OCI-LY7 (cell line): ENCODE measurements at regions not wholly inside any gene's neighbourhood (a gene's known extent, or its start where the extent isn't known, plus 50 kb on each side); places are given as distances from the start of the nearest gene placed in this dataset.

Experiments
- BruUV-seq: library from RNA; stranded (reverse); fragments of 400-500 nt; replicated peaks from 2 replicates; lab custom pipeline; 2021; lab: Mats Ljungman, UMichigan
- CTCF ChIA-PET: fragments of 300-600 bp; sonication (Branson Sonifier 250); formaldehyde crosslinking; loops from one replicate; lab custom pipeline; 2022; ENCODE audit warnings: antibody characterized with exemption; ENCODE audit not compliant: unreplicated experiment; lab: Charles Lee
- POLR2A ChIA-PET: fragments of 300-600 bp; sonication (Branson Sonifier 250); formaldehyde crosslinking; loops from one replicate; lab custom pipeline; 2022; ENCODE audit warnings: antibody characterized with exemption; lab: Charles Lee
- DNase-seq: peaks from one replicate; pipeline ENCODE4 v3.0.0-alpha.2; 2015; ENCODE audit warnings: low spot score
- H2AFZ ChIP-seq: fragments of 200-600 bp; sonication (generic), shearing (Covaris generic); 2 replicates; pipeline ENCODE4 v1.6.1; 2014; ENCODE audit warnings: mild to moderate bottlenecking, antibody characterized with exemption, low read length, moderate library complexity
- H3K27ac ChIP-seq: fragments of 200-600 bp; sonication (generic); 2 replicates; pipeline ENCODE4 v1.5.1; 2014; ENCODE audit warnings: mixed run types, low read depth, mild to moderate bottlenecking, moderate library complexity, low read length, inconsistent platforms; ENCODE audit not compliant: poor library complexity, severe bottlenecking
- H3K36me3 ChIP-seq: fragments of 200-600 bp; sonication (generic); 2 replicates; pipeline ENCODE4 v1.6.1; 2014; ENCODE audit warnings: mild to moderate bottlenecking, antibody characterized with exemption, low read length, moderate library complexity, mixed read lengths; ENCODE audit not compliant: insufficient read depth
- H3K4me1 ChIP-seq: fragments of 200-600 bp; sonication (generic); 2 replicates; pipeline ENCODE4 v1.5.1; 2014; ENCODE audit warnings: mild to moderate bottlenecking, low read length; ENCODE audit not compliant: insufficient read depth, poor library complexity, severe bottlenecking
- H3K4me2 ChIP-seq: fragments of 200-600 bp; sonication (generic); 2 replicates; pipeline ENCODE4 v1.6.1; 2014; ENCODE audit warnings: mild to moderate bottlenecking, low read length
- H3K4me3 ChIP-seq: fragments of 200-600 bp; sonication (generic); 2 replicates; pipeline ENCODE4 v1.5.1; 2014; ENCODE audit warnings: mild to moderate bottlenecking, low read depth, low read length; ENCODE audit not compliant: poor library complexity, severe bottlenecking
- H3K79me2 ChIP-seq: fragments of 200-600 bp; sonication (generic); 2 replicates; pipeline ENCODE4 v1.6.1; 2016; ENCODE audit warnings: low read depth, mild to moderate bottlenecking, low read length, moderate library complexity, mixed read lengths; ENCODE audit not compliant: insufficient read depth
- H3K9me2 ChIP-seq: fragments of 200-600 bp; sonication (generic); 2 replicates; pipeline ENCODE4 v1.6.1; 2016; ENCODE audit warnings: mild to moderate bottlenecking, low read length, mixed read lengths; ENCODE audit not compliant: insufficient read depth
- H3K9me3 ChIP-seq: fragments of 200-600 bp; sonication (generic); 2 replicates; pipeline ENCODE4 v1.6.1; 2014; ENCODE audit warnings: mild to moderate bottlenecking, mixed run types, low read length, mixed read lengths
- H4K20me1 ChIP-seq: fragments of 200-600 bp; sonication (generic); 2 replicates; pipeline ENCODE4 v1.6.1; 2014; ENCODE audit warnings: mild to moderate bottlenecking, antibody characterized with exemption, low read length, moderate library complexity, mixed read lengths; ENCODE audit not compliant: insufficient read depth
- EZH2phosphoT487 ChIP-seq: fragments of 200-600 bp; sonication (generic); IDR thresholded peaks from 2 replicates; pipeline ENCODE4 v1.6.1; 2018; ENCODE audit warnings: low read depth, borderline replicate concordance, mild to moderate bottlenecking, mixed run types, antibody characterized with exemption, low read length, moderate library complexity, mixed read lengths
- intact Hi-C: fragments of 100-400 bp; cut with micrococcal nuclease; formaldehyde crosslinking; loops from one replicate; pipeline ENCODE4 v1.10.0; 2022; ENCODE audit not compliant: unreplicated experiment
- TF ChIP-seq, protein P1 (sequence below): fragments of 200-600 bp; sonication (generic); conservative IDR thresholded peaks from 2 replicates; pipeline ENCODE4 v1.5.1; 2014; ENCODE audit warnings: mild to moderate bottlenecking, antibody characterized with exemption, low read length, moderate library complexity, mixed read lengths

DNA sequence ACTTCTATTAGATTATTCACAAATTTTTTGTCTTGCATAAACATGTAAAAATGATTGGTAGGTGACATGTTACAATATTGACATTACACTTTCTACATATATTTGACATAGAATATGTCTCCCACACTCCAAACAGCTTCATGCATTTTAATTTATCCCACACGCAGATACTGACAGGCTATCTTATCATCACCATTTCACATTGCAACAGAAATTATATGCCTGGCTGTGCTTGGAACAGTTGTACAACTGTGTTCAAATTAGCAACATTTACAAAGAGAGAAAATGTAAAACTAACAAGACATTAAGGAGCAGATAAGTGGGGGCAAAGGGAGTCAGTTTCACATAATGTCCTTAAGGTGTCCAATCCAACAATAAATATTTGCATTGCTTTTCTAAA lies 1208.5 kb downstream of the NSUN3 start:
- H3K27ac ChIP-seq = no peak overlapping the region
- H3K9me3 ChIP-seq = no peaks in the 10 kb centered on the region
- no peaks in the 10 kb centered on the region for H3K36me3 ChIP-seq
- no TSS peak for BruUV-seq
- TF ChIP-seq EZH2phosphoT487 = no peak
- TF ChIP-seq, protein P1, sequence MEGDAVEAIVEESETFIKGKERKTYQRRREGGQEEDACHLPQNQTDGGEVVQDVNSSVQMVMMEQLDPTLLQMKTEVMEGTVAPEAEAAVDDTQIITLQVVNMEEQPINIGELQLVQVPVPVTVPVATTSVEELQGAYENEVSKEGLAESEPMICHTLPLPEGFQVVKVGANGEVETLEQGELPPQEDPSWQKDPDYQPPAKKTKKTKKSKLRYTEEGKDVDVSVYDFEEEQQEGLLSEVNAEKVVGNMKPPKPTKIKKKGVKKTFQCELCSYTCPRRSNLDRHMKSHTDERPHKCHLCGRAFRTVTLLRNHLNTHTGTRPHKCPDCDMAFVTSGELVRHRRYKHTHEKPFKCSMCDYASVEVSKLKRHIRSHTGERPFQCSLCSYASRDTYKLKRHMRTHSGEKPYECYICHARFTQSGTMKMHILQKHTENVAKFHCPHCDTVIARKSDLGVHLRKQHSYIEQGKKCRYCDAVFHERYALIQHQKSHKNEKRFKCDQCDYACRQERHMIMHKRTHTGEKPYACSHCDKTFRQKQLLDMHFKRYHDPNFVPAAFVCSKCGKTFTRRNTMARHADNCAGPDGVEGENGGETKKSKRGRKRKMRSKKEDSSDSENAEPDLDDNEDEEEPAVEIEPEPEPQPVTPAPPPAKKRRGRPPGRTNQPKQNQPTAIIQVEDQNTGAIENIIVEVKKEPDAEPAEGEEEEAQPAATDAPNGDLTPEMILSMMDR = no peak
- no peaks in the 10 kb centered on the region for H3K4me1 ChIP-seq
- CTCF ChIA-PET = no interaction called here
- DNase-seq = no peak
- H4K20me1 ChIP-seq = no peaks in the 10 kb centered on the region
- H2AFZ ChIP-seq = no peak overlapping the region
- intact Hi-C loops = no loop called here
- no peak overlapping the region for H3K4me3 ChIP-seq
- POLR2A ChIA-PET = no interaction called here
- H3K79me2 ChIP-seq = no peaks in the 10 kb centered on the region
- H3K4me2 ChIP-seq = no peak overlapping the region
- H3K9me2 ChIP-seq = no peaks in the 10 kb centered on the region

GRCh38 chr3:95272166-95272565 lies 1209.3 kb downstream of the NSUN3 start:
- ChIA-PET CTCF (no interaction called here), POLR2A (no interaction called here)
- intact Hi-C loops = no loop called here
- Histone ChIP-seq H2AFZ (no peak overlapping the region), H3K9me2 (no peaks in the 10 kb centered on the region), H4K20me1 (no peaks in the 10 kb centered on the region), H3K79me2 (no peaks in the 10 kb centered on the region), H3K36me3 (no peaks in the 10 kb centered on the region), H3K27ac (no peak overlapping the region), H3K9me3 (no peaks in the 10 kb centered on the region), H3K4me1 (no peaks in the 10 kb centered on the region), H3K4me3 (no peak overlapping the region), H3K4me2 (no peak overlapping the region)
- BruUV-seq = no TSS peak
- no peak for DNase-seq
- TF ChIP-seq, protein P1 = no peak
- no peak for TF ChIP-seq EZH2phosphoT487

- DNase-seq = no peak
- Histone ChIP-seq H3K4me1 (no peaks in the 10 kb centered on the region), H3K9me3 (no peaks in the 10 kb centered on the region), H3K79me2 (no peaks in the 10 kb centered on the region), H2AFZ (no peak overlapping the region), H3K4me2 (no peak overlapping the region), H3K4me3 (no peak overlapping the region), H3K36me3 (no peaks in the 10 kb centered on the region), H3K27ac (no peak overlapping the region), H3K9me2 (no peaks in the 10 kb centered on the region), H4K20me1 (no peaks in the 10 kb centered on the region)
- TF ChIP-seq EZH2phosphoT487 = no peak
- TF ChIP-seq, protein P1 = no peak
- POLR2A ChIA-PET = interaction anchor here (1.1 kb wide), 1 partner anchor 16 kb away, joined by 3 read pairs; no protein-coding TSS in a partner anchor
- CTCF ChIA-PET = no interaction called here
- no TSS peak for BruUV-seq
- intact Hi-C loops = no loop called here
These were observed 1209.9 kb downstream of the NSUN3 start for GRCh38 chr3:95272781-95273180.
